Left ventricle myocardium superior (tissue), 1 donor: ENCODE measurements at regions not wholly inside any gene's neighbourhood (a gene's known extent, or its start where the extent isn't known, plus 50 kb on each side); places are given as distances from the start of the nearest gene placed in this dataset.
"Not testable (repeated sequence)": the region's sequence is repeated elsewhere in the genome, so short reads cannot be mapped to it uniquely, and the experiment has no call there.

Source experiments
- ATAC-seq: fragments of 200-7000 bp; cut with Tn5 transposase; one replicate; pipeline ENCODE4 v1.9.1; 2020; ENCODE audit warnings: mild to moderate bottlenecking, moderate library complexity
- DNase-seq: peaks from one replicate; pipeline ENCODE4 v3.0.0-alpha.2; 2020
- intact Hi-C: fragments of 100-400 bp; cut with micrococcal nuclease; formaldehyde crosslinking; loops from one replicate; pipeline ENCODE4 v1.11.0; 2022
- donor health status: DM: no; HTN: yes; CAD: no; lungs with severe emphysema.

DNA sequence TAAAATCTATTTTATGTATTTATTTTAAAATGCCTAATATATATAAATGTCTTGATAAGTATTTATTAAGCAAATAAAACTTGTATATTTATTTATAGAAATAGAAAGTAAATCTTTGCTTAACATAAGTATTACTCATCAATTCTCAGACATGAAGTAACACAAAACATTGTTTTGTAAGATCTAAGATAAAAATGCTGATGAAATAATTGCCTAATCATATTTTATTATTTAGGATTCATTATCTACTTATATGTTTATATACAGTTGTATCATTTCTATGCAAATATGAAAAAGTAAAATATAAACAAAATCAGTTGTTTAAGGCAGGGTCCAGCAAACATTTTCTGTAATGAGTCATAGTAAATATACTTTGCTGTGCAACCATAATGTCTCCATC is 507.8 kb upstream of the CNTN5 start:
- no peak for ATAC-seq
- no peak for DNase-seq
- intact Hi-C loops = no loop called here

GRCh38 chr11:98531576-98531975 is 489.2 kb upstream of the CNTN5 start:
- DNase-seq (no peak), ATAC-seq (no peak)
- intact Hi-C loops = no loop called here

GRCh38 chr11:98536023-98536422 is 484.7 kb upstream of the CNTN5 start:
- no peak for DNase-seq
- no peak for ATAC-seq
- intact Hi-C loops = no loop called here

GRCh38 chr11:98538358-98538757 is 482.4 kb upstream of the CNTN5 start:
- ATAC-seq = not testable (repeated sequence)

GRCh38 chr11:98545544-98546175 is 475.1 kb upstream of the CNTN5 start:
- intact Hi-C loops = no loop called here
- ATAC-seq = no peak
- DNase-seq = no peak

More at GRCh38 chr11:98538358-98538757, 482.4 kb upstream of the CNTN5 start:
- DNase-seq, intact Hi-C loops: not testable (repeated sequence)

GRCh38 chr11:98549571-98549970 is 471.2 kb upstream of the CNTN5 start:
- no peak for ATAC-seq
- intact Hi-C loops = no loop called here
- no peak for DNase-seq

DNA sequence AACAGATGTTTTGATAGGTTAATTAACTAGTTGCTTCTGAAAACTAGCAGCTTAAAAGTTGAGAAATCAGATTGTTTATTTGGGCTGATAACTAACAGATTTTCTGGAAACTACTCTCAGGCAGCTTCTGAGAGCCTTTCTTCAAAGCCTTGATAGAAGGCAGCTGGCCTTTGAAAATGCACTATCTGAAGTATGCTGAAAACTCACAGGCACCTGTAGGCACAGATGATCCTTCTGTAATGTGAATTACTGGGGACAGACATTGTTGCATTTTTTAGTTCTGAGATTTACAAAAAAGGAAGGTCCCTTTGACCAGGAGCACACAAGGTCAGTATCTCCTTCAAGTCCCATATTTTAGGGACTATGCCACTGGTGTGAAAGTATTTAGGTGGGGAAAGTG is 460.8 kb upstream of the CNTN5 start:
- DNase-seq = no peak
- ATAC-seq = no peak
- intact Hi-C loops = no loop called here

GRCh38 chr11:98561252-98561651 is 459.5 kb upstream of the CNTN5 start:
- no peak for ATAC-seq

DNA sequence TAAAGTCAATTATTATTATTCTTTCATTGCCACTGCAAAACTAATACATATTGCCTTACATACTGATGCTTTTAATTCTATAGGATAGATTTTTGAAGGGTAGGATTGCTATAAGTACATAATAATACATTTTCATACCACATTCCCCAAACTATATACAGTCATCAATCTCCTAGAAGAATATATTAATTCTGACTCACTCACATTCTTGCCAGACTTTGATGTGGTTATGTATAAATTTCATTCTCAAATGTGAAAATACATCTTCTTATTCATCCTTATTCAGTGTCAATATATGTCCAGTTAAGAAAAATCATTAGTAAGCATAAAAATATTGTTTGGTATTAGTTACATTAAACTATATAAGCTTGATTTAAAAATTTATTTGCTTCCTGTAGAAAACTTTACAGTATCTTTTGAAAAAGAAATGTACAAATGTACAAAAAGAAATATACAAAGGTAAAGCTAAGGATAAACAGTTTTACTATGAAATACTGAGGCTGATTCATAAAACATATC is 458.8 kb upstream of the CNTN5 start:
- intact Hi-C loops = no loop called here
- no peak for ATAC-seq
- DNase-seq = no peak

More at GRCh38 chr11:98561252-98561651, 459.5 kb upstream of the CNTN5 start:
- intact Hi-C loops = no loop called here
- DNase-seq = no peak

DNA sequence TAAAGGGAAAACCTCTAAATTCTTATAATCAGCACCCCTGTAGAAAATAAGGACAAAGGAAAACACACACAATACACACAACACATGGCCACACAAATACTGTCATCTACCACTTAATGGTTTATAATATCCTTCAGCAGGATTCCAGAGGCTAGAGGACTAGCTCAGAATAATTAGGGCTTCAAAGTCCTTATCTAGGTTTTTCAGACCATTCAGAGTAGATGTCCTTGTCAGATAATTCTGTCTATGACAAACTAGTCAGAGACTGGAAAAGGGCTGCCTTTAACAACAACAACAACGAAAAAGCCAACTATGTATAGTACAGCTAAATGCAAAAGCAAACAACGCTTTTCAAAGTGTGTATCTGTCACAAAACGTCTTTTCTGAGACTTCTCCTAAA is 456.5 kb upstream of the CNTN5 start:
- no peak for ATAC-seq
- intact Hi-C loops = no loop called here
- no peak for DNase-seq

DNA sequence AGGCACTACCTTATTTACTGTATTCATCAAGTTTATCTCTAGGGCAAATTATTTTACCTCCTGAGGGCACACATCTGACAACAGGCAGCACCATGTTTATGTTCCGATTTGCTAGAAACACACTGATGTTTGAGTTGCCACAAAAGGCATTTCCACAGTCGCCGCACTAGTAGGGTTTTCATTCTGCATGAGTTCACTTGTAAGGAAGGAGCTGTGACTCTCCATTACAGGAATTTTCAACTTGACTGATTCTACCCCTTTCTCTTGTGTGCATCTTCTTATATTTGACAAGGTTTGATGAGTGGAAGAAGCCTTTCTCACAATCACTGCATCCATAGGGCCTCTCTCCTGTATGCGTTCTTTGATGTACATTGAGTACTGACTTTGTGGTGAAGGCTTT is 455.9 kb upstream of the CNTN5 start:
- intact Hi-C loops = no loop called here
- ATAC-seq = no peak

GRCh38 chr11:98565311-98565710 is 455.4 kb upstream of the CNTN5 start:
- intact Hi-C loops = no loop called here
- DNase-seq (no peak), ATAC-seq (no peak)

More for the DNA sequence above, 455.9 kb upstream of the CNTN5 start:
- DNase-seq = no peak

DNA sequence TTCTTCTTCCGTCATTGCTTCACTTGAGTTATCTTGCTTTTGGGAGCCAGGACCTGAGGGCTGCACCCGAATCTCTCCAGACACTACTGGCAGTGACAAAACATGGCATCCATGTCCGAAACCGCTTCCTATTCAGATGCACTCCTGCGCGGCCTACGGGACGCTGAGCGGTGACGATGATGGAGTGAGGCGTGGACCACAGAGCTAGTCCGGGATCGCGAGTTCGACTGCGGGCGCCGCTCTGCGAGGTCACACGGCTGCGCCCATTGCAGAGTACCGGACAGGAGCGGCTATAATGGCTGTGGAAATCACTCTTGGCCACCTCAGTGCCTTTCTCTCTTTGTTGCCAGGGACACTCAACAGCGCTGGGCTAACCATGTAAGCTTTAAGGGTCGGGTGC is 453.8 kb upstream of the CNTN5 start:
- ATAC-seq = no peak
- no peak for DNase-seq
- intact Hi-C loops = no loop called here

DNA sequence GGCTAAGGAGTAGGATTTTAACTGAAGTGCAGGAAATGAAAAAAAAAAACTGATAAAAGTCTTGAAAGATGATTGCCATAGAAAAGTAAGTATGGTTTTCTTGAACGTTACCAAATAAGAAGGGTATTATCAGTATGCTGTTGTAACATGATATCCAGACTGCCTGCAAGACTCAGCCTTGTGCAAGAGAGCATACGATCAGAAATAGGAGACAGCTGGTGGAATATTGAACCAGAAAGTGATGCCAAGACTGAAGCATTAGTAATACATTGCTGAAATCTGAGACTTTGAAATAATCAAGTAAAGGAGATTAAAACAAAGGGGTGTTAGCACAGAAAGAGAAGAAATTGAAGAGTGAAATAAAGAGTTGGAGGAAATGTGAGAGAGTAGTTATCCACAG is 452.7 kb upstream of the CNTN5 start:
- ATAC-seq = no peak
- no peak for DNase-seq
- intact Hi-C loops = no loop called here

DNA sequence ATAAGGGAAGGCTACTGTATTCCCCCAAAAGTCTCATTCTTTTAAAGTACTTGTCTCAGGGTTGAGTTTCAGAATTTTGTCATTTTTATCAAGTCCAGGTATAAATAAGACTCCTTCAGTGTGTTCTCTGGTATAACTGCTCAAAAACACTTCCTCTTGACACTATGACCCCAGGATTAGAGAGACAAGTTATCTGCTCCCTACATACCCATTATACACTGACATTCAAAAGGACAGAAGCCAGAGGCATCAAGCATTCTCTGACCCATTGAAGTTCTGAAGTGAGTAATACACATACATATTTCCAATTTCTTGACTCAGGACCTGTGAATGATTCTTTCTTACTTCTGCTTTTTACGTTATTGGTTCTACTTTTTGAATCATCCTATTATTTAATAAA is 447.8 kb upstream of the CNTN5 start:
- no peak for DNase-seq
- intact Hi-C loops = no loop called here
- no peak for ATAC-seq

DNA sequence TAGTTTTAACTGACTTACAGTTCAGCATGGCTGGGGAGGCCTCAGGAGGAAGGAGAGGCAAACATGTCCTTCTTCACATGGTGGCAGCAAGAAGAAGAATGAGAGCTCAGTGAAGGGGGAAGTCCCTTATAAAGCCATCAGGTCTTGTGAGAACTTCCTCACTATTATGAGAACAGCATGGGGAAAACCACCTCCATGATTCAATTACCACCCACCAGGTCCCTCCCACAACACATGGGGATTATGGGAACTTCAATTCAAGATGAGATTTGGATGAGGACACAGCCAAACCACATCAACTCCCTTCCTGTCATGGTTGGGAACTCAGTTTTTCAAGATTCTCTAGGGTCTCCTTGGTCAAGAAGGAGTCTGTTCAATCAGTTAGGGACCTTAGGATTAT is 432.9 kb upstream of the CNTN5 start:
- no peak for ATAC-seq
- intact Hi-C loops = no loop called here

GRCh38 chr11:98589967-98590366 is 430.8 kb upstream of the CNTN5 start:
- DNase-seq (no peak), ATAC-seq (no peak)
- intact Hi-C loops = no loop called here

More for the DNA sequence above, 432.9 kb upstream of the CNTN5 start:
- no peak for DNase-seq

DNA sequence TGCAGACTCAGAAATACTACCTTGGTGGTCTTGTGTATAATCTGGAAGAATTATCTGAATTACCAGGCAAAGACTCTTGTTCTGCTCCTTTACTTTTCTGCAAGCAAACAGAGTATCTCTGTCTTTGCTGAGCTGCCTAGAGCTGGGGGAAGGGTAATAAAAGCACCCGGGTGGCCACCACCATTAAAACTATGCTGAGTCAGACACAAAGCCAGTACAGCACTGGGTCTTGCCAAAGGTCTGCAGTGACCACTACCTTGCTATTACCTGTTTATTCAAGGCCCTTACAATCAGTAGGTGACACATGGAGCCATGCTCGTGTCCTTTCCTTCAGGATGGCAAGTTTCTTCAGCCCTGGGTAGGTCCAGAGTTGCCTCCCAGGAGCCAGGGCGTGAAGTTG is 420.6 kb upstream of the CNTN5 start:
- ATAC-seq = no peak
- intact Hi-C loops = no loop called here
- no peak for DNase-seq

DNA sequence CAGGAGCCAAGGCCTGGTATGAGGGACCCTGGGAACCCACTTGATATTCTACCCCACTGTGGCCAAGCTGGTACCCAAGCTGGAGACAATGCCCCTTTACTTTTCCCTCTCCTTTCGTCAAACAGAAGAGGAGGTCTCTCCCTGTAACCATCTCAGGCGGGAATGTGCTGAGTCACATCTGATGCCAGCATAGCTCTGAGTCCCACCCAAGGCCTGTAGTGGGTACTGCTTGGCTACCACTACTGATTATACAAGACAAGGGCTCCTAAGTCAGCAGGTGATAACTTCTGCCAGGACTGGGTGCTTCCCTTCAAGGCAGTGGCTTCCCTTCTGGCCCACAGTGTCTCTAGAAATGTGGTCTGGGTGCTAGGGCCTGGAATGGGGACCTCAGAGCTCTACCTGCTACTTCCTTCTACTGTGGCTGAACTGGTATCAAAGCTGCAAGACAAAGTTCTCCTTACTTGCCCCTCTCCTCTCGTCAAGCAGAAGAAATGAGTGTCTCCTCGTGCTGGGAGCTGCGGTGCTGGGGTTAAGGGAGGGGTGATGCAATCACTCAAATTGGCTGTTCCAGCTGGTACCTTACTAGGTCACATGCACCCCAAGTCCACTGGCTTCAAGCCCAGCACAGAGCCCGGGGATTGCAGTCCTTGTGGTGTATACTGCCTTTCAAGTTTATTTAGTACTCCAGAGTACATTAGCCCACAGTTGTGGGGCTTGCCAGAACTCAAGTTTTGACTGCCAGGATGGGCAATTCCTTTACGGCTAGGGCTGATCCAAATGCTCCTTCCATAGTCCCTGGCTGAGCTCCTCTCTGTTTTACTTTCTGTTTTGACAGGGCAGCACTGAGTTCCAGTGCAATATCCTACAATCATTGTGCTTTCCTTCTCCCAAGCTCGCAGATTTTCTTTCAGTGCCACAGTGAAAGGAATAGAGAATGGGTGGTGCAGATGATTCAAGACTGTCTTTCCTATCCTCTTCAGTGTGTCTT is 419.7 kb upstream of the CNTN5 start:
- peak; percentile 40 for ATAC-seq
- no peak for DNase-seq
- intact Hi-C loops = no loop called here

GRCh38 chr11:98616098-98616655 is 404.6 kb upstream of the CNTN5 start:
- intact Hi-C loops = no loop called here
- no peak for DNase-seq
- ATAC-seq = no peak
